PC-9 (cell line): ENCODE measurements at regions not wholly inside any gene's neighbourhood (a gene's known extent, or its start where the extent isn't known, plus 50 kb on each side); places are given as distances from the start of the nearest gene placed in this dataset.
"Not testable (repeated sequence)": the region's sequence is repeated elsewhere in the genome, so short reads cannot be mapped to it uniquely, and the experiment has no call there.

Experiments
- EZH2 ChIP-seq: fragments of 200-600 bp; sonication (generic); IDR thresholded peaks from 2 replicates; pipeline ENCODE4 v1.8.0; 2017; ENCODE audit warnings: antibody characterized with exemption, low read depth
- TF ChIP-seq, protein P1 (sequence below): fragments of 200-600 bp; sonication (generic); conservative IDR thresholded peaks from 2 replicates; pipeline ENCODE4 v1.6.1; 2017; ENCODE audit warnings: mixed run types, antibody characterized with exemption, mild to moderate bottlenecking, moderate library complexity

DNA sequence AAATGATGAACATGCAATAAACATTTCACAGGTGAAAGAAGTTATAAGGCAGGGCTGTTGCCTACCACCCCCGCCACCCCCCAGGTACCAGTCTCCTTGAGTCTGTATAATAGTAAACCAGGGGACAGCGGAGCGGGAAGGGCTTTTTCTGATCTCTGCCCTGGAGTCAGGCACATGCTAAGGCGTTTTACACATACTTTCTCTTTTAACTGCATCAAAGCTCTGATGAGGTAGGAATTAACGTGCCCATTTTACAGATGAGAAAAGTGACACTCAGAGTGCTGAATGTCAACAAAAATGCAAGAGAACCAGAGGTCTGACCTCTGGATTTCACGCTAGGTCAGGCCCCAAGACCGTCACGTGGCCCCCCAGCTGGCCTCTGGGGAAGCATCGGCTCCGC is 94.3 kb upstream of the ASB18 start:
- not testable (repeated sequence) for TF ChIP-seq EZH2
- TF ChIP-seq, protein P1, sequence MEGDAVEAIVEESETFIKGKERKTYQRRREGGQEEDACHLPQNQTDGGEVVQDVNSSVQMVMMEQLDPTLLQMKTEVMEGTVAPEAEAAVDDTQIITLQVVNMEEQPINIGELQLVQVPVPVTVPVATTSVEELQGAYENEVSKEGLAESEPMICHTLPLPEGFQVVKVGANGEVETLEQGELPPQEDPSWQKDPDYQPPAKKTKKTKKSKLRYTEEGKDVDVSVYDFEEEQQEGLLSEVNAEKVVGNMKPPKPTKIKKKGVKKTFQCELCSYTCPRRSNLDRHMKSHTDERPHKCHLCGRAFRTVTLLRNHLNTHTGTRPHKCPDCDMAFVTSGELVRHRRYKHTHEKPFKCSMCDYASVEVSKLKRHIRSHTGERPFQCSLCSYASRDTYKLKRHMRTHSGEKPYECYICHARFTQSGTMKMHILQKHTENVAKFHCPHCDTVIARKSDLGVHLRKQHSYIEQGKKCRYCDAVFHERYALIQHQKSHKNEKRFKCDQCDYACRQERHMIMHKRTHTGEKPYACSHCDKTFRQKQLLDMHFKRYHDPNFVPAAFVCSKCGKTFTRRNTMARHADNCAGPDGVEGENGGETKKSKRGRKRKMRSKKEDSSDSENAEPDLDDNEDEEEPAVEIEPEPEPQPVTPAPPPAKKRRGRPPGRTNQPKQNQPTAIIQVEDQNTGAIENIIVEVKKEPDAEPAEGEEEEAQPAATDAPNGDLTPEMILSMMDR = not testable (repeated sequence)
